Smooth muscle cell (in vitro differentiated cells): ENCODE measurements at regions not wholly inside any gene's neighbourhood (a gene's known extent, or its start where the extent isn't known, plus 50 kb on each side); places are given as distances from the start of the nearest gene placed in this dataset.

ENCODE experiments used
- DNase-seq: peaks from one replicate; lab custom pipeline; 2025; ENCODE audit not compliant: unreplicated experiment; lab: John Stamatoyannopoulos, UW
- H2AFZ ChIP-seq: fragments of 200-600 bp; sonication (generic); 2 replicates; pipeline ENCODE4 v1.6.0; 2016; ENCODE audit warnings: antibody characterized with exemption, low read depth, mild to moderate bottlenecking
- H3F3A ChIP-seq: fragments of 200-600 bp; sonication (generic); 2 replicates; pipeline ENCODE4 v1.6.0; 2017; ENCODE audit warnings: antibody characterized with exemption, low read depth
- H3K27ac ChIP-seq: fragments of 200-600 bp; sonication (generic); 2 replicates; pipeline ENCODE4 v1.5.1; 2016; ENCODE audit warnings: low read depth, mild to moderate bottlenecking
- H3K27me3 ChIP-seq: fragments of 200-600 bp; sonication (generic); 2 replicates; pipeline ENCODE4 v1.6.1; 2016; ENCODE audit warnings: low read depth, mild to moderate bottlenecking
- H3K36me3 ChIP-seq: fragments of 200-600 bp; sonication (generic); 2 replicates; pipeline ENCODE4 v1.5.1; 2016; ENCODE audit warnings: low read depth
- H3K4me1 ChIP-seq: fragments of 200-600 bp; sonication (generic); 2 replicates; pipeline ENCODE4 v1.5.1; 2016; ENCODE audit warnings: low read depth
- H3K4me2 ChIP-seq: fragments of 200-600 bp; sonication (generic); 2 replicates; pipeline ENCODE4 v1.6.0; 2016; ENCODE audit warnings: mild to moderate bottlenecking
- H3K4me3 ChIP-seq: fragments of 200-600 bp; sonication (generic); 2 replicates; pipeline ENCODE4 v1.5.1; 2016; ENCODE audit warnings: mild to moderate bottlenecking
- H3K79me2 ChIP-seq: fragments of 200-600 bp; sonication (generic); 2 replicates; pipeline ENCODE4 v1.6.0; 2016; ENCODE audit warnings: low read depth, mild to moderate bottlenecking
- H3K9ac ChIP-seq: fragments of 200-600 bp; sonication (generic); 2 replicates; pipeline ENCODE4 v1.6.0; 2016; ENCODE audit warnings: low read depth
- H3K9me3 ChIP-seq: fragments of 200-600 bp; sonication (generic); replicated peaks from 2 replicates; pipeline ENCODE4 v1.5.1; 2016; ENCODE audit warnings: low read depth
- H4K20me1 ChIP-seq: fragments of 200-600 bp; sonication (generic); 2 replicates; pipeline ENCODE4 v1.6.0; 2016; ENCODE audit warnings: low read depth
- CTCF ChIP-seq: fragments of 200-600 bp; sonication (generic); IDR thresholded peaks from 2 replicates; pipeline ENCODE4 v1.5.1; 2017; ENCODE audit warnings: borderline replicate concordance, mild to moderate bottlenecking, antibody characterized with exemption; ENCODE audit not compliant: insufficient read depth, poor library complexity, severe bottlenecking
- WGBS: methylation state at CpG from one replicate; pipeline ENCODE4 v1.1.7; 2016; ENCODE audit warnings: low lambda C conversion rate; 5-methylcytosine and 5-hydroxymethylcytosine counted together

DNA sequence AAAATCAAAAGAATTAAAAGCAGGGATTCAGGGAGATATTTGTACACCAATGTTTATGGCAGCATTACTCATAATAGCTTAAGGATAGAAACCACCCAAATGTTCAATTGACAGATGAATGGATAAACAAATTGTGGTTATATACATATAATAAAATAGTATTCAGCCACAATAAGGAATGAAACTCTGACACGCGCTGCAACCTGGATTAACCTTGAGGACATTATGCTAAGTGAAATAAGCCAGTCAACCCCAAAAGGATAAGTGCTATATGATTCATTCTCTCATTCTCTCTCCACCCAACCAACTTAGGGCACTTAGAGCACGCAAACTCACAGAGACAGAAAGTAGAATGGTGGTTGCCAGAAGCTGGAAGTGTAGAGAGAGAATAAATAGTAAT is 216.8 kb upstream of the SLC14A2 start:
- Histone ChIP-seq H3K9me3 (no peaks in the 10 kb centered on the region), H3K9ac (no peak overlapping the region), H4K20me1 (no peaks in the 10 kb centered on the region), H3K36me3 (no peaks in the 10 kb centered on the region), H2AFZ (no peak overlapping the region), H3K79me2 (no peaks in the 10 kb centered on the region), H3K27ac (no peak overlapping the region), H3K4me2 (no peak overlapping the region), H3K4me3 (no peak overlapping the region), H3K4me1 (no peaks in the 10 kb centered on the region), H3K27me3 (peaks cover 5% of the 10 kb centered on the region), H3F3A (no peaks in the 10 kb centered on the region)
- DNase-seq = no peak
- WGBS = 54% methylated on average over 3 of the region's 3 CpGs
- no peak for TF ChIP-seq CTCF

DNA sequence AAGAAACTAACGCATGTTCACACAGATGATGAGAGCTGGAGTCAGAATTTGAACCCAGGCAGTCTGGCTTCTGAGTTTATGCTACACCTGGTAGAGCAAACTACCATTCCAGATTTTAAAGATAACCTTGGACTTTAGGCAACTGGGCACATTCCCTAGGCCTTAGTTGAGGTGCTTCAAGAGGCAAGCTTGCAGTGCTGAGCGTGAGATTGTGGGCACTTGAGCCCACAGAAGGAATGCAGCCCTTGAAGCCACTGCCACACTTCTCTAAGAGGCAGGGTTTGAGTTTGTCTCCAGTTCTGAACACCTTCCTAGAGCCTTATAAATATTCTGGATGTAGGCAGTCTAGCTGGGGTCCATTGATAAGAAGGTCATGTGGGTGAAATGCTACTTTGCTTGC is 216.1 kb upstream of the SLC14A2 start:
- Histone ChIP-seq H3K9ac (no peak overlapping the region), H4K20me1 (no peaks in the 10 kb centered on the region), H3K27me3 (peaks cover 1% of the 10 kb centered on the region), H3K9me3 (no peaks in the 10 kb centered on the region), H3K4me2 (no peak overlapping the region), H3K79me2 (no peaks in the 10 kb centered on the region), H3K4me3 (no peak overlapping the region), H3K36me3 (no peaks in the 10 kb centered on the region), H3K4me1 (no peaks in the 10 kb centered on the region), H3K27ac (no peak overlapping the region), H2AFZ (no peak overlapping the region), H3F3A (no peaks in the 10 kb centered on the region)
- WGBS = 89% methylated on average over 2 of the region's 2 CpGs
- no peak for TF ChIP-seq CTCF
- DNase-seq = no peak

DNA sequence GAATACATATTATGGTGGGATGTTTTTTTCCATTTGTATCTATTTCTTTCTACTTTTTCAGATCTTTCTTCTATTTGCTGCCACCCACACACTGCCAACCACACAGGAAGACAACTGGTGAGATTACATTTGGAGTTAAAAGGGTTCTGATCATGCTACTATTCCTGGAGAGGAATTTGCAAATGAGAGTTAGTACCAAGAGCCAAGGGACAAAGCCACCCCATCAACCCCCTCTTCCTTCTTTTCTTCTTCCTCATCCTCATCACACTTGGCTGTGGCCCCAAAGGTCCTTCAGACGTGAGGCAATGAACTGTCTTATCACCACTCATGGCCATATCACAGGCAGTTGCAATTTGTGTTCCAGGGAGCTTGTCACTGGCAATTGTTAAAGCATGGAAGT is 215.6 kb upstream of the SLC14A2 start:
- Histone ChIP-seq H2AFZ (no peak overlapping the region), H4K20me1 (no peaks in the 10 kb centered on the region), H3K27ac (no peak overlapping the region), H3K4me1 (no peaks in the 10 kb centered on the region), H3K36me3 (no peaks in the 10 kb centered on the region), H3K9me3 (no peaks in the 10 kb centered on the region), H3F3A (no peaks in the 10 kb centered on the region), H3K27me3 (no peaks in the 10 kb centered on the region), H3K4me3 (no peak overlapping the region), H3K9ac (no peak overlapping the region), H3K4me2 (no peak overlapping the region), H3K79me2 (no peaks in the 10 kb centered on the region)
- WGBS = 48% methylated on average over 1 of the region's 1 CpG
- TF ChIP-seq CTCF = no peak
- DNase-seq = no peak

DNA sequence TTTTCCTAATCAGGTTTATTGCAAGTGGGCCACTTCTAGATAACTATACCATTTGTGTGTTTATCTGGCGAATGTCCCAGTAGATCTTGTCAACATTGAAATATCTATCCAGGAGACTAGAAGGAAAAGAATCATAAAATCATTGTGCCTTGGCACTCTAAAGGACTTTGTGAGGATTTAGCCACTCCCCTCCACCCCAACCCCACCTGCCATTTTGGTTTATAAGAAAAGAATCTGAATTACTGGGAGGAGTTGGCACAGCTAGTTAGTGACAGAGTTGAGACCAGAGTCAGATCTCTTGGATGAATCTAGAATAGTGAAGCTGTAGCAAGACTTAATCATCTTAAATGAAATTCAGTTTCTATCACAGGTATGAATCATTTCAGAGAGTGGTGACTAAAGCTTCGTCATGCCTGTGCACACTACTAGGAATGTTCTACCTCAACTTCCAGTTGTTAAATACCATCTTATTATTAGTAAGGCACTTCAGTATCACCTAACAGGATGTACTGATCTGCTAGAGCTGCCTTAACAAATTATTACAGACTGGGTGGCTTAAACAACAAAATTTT is 212.7 kb upstream of the SLC14A2 start:
- no peak overlapping the region for H3K27ac ChIP-seq
- no peak for DNase-seq
- H4K20me1 ChIP-seq = no peaks in the 10 kb centered on the region
- WGBS = 77% methylated on average over 2 of the region's 2 CpGs
- H3K36me3 ChIP-seq = no peaks in the 10 kb centered on the region
- H3K79me2 ChIP-seq = no peaks in the 10 kb centered on the region
- H3K9ac ChIP-seq = no peak overlapping the region
- no peak overlapping the region for H2AFZ ChIP-seq
- H3K27me3 ChIP-seq = no peaks in the 10 kb centered on the region
- no peak overlapping the region for H3K4me2 ChIP-seq
- TF ChIP-seq CTCF = no peak
- H3K4me1 ChIP-seq = no peaks in the 10 kb centered on the region
- no peaks in the 10 kb centered on the region for H3F3A ChIP-seq
- H3K4me3 ChIP-seq = no peak overlapping the region
- H3K9me3 ChIP-seq = no peaks in the 10 kb centered on the region
